GM19455 (cell line): ENCODE measurements at regions not wholly inside any gene's neighbourhood (a gene's known extent, or its start where the extent isn't known, plus 50 kb on each side); places are given as distances from the start of the nearest gene placed in this dataset.
"Not testable (repeated sequence)": the region's sequence is repeated elsewhere in the genome, so short reads cannot be mapped to it uniquely, and the experiment has no call there.

Source experiments
- ATAC-seq: cut with Tn5 transposase; IDR thresholded peaks from one replicate; pipeline ENCODE4 v1.9.1; 2021; ENCODE audit not compliant: unreplicated experiment

DNA sequence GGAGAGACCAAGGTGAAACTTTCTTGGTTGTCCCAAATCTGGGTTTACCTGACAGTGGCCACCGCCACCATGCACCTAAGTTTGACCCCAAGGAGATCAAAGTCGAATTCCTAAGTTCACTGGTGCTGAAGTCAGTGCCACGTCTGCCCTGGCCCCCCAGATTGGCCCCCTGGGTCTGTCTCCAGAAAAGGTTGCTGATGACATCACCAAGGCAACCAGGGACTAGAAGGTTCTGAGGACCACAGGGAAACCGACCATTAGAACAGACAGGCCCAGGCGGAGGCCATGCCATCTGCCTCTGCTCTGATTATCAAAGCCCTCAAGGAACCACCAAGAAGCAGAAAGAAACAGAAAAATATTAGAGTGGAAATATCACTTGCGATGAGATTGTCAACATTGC is 91.2 kb downstream of the DLL1 start:
- no peak for ATAC-seq

DNA sequence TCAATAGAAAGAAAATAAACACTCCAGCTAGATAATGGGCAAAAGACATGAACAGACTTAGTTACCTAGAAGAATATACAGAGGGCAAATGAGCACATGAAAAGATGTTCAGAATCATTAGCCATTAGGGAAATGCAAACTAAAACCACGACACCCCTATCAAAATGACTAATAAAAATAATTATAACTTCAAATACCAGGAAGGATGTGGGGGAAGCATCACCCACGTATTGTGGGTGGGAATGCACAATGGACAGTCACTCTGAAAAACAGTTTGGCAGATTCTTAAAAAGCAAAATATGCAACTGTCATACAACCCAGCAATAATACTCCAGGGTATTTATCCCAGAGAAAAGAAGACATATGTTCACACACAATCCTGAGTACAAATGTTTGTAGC is 92.6 kb downstream of the DLL1 start:
- ATAC-seq = no peak

- ATAC-seq = no peak
Measured at GRCh38 chr6:170193326-170193821, 97.5 kb downstream of the DLL1 start.

GRCh38 chr6:170192905-170193304 is 98.0 kb downstream of the DLL1 start:
- no peak for ATAC-seq

DNA sequence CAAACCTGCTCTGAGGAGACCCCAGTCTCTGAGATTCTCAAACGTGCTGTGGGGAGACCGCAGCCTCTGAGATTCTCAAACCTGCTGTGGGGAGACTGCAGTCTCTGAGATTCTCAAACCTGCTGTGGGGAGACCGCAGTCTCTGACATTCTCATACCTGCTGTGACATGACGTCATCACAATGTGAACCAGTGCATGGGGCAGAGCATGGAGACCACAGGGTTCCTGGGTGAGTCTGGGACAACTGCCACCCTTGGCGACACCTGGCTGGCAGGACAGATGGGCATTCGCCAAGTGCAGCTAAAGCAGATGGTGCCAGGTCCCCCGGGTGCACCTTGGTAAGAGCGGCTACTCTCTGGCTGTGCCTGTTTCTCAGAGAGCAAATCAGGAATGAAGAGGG is 98.8 kb downstream of the DLL1 start:
- not testable (repeated sequence) for ATAC-seq

DNA sequence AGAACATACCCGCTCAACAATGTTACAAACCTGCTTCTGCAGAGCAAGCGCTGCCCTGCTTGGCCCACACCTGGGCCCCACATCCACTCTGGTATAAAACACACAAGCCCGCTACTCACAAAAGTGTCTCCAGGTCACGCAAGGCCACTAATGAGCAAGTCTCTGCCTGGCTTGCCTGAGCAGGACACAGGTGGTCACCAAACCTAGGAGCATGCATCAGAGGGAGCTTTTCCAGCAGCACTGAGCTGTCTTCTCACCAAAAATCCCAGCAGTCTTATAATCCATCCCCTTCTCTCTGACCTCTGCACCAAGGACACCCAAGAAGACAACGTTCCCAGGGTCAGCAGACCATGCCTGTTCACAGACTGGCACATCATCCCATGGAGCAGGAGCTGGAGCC is 100.8 kb downstream of the DLL1 start:
- ATAC-seq = no peak

DNA sequence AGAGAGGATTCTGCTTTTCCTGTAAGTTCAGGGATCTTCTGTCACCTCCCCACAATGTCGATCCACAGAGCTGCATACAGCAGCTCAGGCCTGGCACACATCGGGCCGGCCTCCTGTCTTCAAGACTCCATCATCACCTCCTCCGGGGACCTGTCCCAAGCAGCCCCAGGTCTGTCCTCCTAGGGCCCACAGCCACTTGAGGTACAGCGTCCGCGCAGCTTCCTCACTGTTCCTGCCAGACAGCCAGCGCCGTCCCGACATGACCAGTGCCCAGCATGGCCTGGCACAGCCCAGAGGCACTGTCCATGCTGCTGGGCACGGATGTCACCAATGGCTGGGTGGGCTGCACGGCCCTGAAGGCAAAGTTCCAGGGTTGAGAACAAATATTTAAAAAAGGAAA is 101.6 kb downstream of the DLL1 start:
- no peak for ATAC-seq

GRCh38 chr6:170188571-170189001 is 102.3 kb downstream of the DLL1 start:
- ATAC-seq = no peak

GRCh38 chr6:170187669-170188566 is 103.0 kb downstream of the DLL1 start:
- no peak for ATAC-seq

DNA sequence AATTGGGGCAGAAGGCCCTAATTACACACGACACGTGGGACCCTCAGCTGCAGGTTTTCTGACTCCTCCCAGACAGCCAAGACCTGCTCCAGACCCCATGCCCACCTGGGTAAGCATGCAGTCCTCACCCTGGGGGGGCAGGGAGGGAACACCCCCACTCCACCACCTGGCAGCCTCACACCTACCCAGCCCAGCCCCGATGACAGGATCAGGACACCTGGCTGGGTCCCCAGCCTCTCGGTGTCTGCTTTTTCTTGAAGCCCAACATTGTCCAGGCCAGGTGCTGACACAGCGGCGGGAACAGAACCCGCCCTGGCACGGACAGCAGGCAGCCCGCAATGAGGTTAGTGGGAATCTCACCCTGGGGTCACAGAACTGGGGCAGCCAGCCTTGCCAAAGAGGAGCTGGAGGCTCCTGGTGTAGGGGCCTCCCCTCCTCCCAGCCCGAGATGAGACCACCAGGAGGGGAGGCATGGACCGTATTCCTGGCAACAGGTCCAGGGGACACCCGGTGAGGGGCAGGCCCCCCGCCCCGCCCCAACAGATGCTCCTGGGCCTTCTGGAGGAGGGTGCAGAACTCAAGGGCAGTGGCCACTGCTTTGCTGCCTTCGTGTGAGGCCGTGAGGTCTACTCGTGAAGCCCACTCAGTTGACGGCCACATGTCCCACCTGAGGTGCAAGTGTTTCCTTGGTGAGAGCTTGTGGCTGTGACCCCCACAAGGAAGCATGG is 103.8 kb downstream of the DLL1 start:
- ATAC-seq = no peak

- ATAC-seq = no peak
Measured at GRCh38 chr6:170186006-170186935, 104.6 kb downstream of the DLL1 start.

DNA sequence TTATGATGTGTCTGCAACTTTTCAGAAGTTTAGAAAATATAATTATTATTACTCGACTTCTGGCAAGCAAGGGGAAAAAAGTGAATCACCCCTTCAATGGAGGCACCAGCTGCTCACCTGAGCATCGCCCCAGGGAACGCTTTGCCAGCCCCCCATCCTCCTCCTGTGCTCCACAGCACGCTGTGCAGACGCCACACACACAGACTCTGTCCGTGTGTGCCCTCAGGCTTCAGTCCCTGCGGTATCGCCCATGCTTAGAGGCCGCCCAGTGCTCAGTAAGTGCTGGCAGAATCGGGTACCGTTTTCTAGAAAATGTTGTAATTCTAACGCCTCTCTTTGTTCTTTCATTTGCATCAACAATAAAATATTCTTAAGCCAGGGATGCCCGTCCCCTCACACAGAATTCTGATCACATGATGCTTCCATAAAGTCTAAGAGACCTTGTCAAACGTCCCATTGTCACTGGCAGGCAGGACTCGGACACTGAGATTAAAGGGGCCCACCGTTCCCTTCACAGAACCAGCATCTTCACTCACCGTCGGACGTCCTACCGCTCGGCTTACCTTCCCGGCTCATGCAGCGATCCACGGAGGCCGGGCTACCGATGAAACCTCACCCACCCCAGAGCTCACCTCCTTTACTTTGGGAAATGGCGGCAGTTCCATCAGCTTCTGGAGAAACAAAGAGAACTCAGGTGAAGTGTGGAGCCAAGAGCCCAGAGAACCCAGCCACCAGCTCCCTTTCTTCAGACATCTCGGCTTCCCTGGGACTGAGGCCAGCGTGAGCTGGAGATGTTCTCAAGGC is 105.5 kb downstream of the DLL1 start:
- no peak for ATAC-seq

DNA sequence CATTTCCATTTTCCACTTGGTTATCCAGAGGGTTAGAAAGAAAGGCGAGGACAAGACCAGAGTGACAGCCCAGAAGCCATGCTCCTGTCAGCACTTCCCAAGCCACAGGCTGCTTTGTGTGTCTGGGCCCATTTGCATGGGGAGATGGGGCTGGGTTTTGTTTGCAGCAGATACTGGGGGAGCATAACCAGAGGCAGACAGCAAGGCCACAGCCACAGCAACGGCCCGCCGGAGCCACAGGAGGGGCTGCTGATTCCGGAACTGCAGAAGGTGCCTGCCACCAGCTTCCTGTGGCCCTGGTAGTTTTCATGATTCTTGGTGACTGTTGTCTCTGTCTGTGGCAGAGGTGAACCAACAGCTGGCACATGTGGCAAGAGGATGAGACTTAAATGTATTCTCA is 106.6 kb downstream of the DLL1 start:
- no peak for ATAC-seq

- ATAC-seq = no peak
Measured at GRCh38 chr6:170183521-170183920, 107.4 kb downstream of the DLL1 start.

DNA sequence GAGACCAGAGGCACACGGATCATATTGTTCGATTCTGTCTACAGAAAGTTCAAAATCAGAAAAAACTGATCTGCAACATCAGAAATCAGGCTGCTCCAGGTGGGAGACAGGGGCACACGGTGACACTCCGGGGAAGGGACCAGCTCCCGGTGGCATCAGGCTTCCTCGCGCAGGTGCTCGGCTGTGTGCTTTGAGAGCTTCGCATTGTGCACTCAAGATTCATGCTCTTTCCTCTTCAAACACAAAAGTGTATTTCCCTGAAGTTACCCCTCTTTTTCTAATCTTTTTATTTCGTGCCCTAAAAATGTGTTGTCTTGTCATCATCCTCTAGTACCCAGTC is 108.1 kb downstream of the DLL1 start:
- ATAC-seq = no peak

DNA sequence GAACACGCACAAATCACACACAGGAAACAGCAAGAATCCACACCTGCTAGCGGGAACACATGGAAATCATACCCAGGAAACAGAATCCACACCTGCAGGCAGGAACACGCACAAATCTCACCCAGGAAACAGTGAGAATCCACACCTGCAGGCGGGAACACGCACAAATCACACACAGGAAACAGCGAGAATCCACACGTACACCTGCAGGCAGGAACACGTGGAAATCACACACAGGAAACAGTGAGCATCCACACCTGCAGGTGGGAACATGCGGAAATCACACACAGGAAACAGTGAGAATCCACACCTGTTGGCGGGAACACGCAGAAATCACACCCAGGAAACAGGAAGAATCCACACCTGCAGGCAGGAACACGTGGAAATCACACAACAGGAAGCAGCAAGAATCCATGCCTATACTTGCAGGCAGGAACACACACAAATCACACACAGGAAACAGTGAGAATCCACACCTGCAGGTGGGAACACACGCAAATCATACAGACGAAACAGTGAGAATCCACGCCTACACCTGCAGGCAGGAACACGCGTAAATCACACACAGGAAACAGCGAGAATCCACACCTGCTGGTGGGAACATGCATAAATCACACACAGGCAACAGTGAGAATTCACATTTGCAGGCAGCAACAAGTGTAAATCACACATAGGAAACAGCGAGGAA is 108.6 kb downstream of the DLL1 start:
- ATAC-seq = no peak

DNA sequence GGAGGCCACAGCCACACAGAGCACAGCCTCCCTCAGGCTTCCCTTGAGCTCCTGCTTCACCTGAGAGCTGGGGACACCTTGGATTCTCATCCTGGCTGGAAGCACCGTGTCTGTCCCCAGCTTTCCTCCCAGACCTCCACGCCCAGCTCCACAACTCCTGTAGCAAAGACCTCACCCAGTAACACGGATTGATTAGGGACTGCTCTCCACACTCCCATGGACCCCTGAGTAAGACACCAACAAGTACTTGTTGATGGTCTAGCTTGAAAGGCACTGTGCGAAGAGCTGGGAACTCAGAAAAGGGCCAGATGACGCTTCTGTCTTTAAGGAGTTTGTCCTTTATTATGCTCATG is 109.6 kb downstream of the DLL1 start:
- ATAC-seq = no peak

GRCh38 chr6:170180671-170181337 is 110.1 kb downstream of the DLL1 start:
- no peak for ATAC-seq

DNA sequence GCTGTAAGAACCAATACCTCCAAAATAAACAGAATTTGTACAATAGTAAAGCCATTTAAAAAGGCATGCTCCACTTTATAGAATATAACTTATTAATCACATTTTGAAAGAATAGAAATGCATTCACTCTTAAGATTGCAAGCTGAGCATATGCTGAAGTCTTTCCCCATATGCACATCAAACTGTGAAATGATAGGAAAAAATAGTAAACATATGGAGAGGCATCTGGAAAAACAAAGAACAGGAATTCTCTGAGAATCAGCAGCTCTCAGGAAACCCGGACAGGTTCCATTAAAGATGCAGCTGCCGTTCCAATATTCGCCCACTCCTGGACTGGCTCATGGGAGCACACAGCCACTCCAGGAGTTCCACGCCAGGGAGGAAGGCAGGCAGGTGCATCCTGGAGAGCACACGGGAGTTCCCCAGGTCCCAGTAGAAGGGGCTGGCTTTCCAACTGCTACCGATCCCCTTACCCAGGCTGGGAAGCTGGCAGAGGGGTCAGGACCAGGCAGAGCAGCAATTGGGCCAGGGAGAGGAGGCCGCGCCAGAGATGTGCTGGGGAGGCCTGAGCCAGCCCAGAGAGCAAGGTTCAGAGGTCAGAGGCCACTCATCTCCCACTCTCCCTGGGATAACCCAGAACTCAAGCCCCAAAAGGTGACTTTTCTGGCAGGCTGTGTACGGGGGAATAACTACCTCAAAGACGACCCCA is 111.1 kb downstream of the DLL1 start:
- ATAC-seq = no peak
